NCI-H345 (cell line): ENCODE measurements at regions not wholly inside any gene's neighbourhood (a gene's known extent, or its start where the extent isn't known, plus 50 kb on each side); places are given as distances from the start of the nearest gene placed in this dataset.
"Not testable (repeated sequence)": the region's sequence is repeated elsewhere in the genome, so short reads cannot be mapped to it uniquely, and the experiment has no call there.

Source experiments
- DNase-seq: peaks from one replicate; lab custom pipeline; 2025; lab: John Stamatoyannopoulos, UW

DNA sequence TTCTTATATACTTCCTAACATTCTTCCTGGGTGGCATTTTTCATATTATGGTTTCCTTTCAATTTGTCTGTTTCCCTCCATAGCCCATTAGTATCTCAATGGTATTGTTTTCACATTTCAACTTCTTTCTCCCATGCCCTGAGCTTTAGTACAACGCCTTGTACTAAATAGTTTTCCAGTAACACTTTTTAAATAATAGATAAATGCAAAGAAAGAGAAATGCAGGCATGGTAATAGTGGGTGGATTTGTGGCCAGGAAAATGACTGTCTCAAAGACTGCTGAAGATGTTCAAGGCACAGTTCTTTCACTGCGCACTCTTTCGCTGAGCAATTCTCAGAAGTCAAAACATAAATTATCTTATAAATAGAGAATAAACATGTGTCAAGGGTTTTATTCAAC is 145.1 kb downstream of the LCA5 start:
- DNase-seq, result no peak

DNA sequence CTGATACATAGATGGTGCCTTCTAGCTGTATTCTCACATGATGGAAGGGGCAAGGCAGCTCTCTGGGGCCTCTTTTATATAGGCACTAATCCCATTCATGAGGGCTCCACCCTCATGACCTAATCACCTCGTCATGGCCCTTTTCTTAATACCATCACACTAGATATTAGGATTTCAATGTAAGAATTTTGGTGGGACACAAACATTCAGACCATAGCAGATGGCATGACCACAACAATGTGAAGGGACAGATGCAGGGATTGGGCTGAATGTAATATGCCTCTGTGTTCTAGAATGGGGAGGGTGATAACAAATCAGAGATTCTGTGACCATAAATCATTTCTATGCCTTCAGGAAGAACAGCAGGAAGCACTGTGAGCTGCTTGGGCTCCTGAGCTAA is 145.8 kb downstream of the LCA5 start:
- no peak for DNase-seq

DNA sequence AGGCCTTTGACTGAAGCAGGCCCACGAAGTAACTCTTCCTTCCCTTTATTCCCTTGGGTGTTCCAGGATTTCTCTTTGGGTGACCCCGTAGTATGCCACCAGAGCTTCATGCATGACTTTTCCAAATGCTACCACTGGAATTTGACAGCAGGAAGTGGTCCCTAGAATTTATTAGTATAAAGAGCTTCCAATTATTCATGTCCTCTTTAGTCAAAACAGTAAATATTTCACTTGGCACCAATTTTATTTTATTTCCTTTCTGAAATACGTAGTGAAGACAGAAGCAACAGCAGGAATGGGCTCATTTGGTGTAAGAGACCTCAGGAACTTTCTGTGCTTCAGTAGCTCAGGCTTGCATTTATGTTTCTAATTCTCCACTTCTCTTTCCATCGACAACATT is 151.3 kb downstream of the LCA5 start:
- DNase-seq, result no peak

DNA sequence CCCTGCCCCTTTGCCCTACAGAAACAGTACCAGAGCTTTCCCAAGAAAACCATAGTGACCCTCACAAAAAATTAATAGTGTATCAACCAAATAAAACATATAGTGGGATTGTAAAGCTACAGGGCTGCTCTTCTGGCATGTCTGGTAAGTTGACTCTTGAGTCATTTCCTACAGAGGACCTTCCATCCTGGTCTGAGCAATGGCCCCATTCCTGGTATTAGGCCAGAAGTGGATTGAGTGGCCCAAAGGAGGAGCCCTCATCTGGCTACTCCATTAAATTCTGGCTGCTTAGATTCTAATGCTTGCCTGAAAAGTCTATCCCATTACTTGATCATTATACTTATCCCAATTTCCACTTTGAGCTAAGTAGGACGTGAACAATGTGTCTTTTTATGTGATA is 150.9 kb upstream of the HMGN3 start:
- no peak for DNase-seq

GRCh38 chr6:79384845-79385244 is 150.4 kb upstream of the HMGN3 start:
- DNase-seq, result peak; percentile 67

DNA sequence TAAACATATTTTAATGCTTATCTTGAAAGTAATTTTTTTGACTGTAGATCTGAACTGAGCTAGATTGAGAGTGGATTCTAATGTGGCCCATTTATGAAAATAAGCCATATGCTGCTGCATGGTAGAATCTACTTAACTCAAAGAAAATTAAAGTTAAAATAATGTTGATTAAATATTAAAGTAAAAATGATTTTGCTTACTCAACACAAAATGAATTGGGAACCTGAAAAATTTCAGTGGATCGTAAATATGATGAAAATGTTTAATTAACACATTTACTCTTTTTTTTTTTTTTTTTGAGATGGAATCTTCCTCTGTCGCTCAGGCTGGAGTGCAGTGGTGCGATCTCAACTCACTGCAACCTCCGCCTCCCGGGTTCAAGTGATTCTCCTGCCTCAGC is 144.5 kb upstream of the HMGN3 start:
- DNase-seq, result no peak

DNA sequence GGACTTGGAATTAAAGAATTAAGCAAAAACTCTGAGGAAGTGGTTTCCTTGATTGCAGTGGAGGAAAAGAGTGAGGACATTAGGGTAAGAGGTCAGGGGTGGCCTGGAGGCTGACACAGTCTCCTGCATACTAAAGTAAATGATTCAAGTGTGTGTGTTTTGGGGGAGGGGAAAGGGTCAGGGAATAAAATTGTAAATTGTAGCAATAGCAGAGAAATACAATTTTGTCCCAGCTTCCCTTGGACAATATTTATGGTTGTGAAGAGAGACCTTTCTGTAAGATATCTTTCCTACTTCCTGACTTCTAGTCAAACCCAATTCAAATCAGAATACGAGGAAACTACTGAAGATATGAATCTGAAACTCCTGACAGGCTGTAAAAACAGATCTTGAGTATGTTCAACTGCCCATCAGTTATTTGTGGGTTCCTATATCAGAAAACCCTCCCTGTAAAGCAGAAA is 143.4 kb upstream of the HMGN3 start:
- DNase-seq, result no peak

DNA sequence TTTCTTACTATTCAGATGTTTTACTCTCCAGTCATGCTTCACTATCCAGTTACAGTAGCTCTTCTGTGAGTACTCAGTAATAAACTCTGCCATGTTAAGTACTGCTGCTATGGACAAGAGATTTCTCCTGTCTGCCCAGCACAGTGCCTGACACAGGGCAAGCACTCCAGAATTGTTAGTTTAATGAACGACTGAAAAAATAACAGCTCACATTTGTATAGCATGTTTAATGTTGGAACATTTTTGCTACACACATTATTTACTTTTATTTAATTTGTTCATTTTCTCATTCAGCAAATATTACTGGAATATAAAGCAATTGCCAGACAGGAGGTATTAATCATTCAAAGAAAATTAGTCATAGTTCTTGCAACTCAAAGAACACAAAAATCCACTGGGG is 142.6 kb upstream of the HMGN3 start:
- DNase-seq, result no peak

DNA sequence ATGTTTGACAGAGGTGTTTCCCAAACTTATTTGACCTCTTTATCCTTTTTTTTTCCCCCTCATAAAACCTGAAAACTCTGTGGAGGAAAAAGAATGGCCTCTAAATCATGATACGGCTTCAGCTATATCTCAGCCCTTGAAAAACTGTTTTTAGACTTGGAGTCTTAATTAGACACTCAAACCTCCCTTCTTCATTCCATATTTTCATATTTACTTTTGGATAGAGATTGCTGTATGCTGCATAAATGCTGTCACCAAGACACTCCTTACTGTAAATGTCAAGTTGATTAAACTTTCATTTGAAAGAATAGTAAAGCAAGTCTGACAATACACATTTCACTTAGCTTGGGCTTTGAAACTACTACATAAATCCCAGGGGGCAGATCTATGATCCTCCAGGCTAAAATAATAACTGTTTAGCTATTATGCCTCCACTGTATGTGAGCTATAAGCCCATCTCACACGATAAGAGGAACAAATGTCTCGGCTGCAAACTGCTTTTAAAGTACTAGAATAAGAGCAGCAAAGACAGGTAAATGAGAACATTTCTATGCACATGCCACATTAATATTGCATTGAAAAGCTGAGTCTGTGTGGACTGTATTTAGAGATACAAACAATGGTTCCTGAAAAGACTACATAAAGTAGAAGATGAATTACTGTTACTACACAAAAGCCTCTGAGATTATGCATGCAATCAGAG is 141.3 kb upstream of the HMGN3 start:
- DNase-seq, result no peak

- peak; percentile 4 for DNase-seq
Measured at GRCh38 chr6:79374308-79374707, 139.8 kb upstream of the HMGN3 start.

DNA sequence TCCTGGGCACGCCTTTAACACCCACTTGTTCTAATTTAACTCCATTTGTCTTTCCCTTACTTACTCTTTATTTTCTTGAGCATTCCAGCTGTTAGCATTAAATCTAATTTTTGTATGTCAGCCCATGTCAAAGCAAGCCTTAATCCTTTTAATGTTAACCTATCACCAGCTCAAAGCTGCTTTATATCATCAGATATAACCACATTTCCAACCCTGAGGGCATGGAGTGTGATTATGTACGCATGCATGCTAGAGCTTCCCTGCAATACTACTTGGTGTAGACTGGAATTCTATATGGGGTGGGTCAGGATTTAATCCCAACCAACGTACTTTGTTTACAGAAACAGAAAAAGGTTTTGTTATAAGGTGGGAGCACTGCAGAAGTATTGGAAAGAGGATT is 139.4 kb upstream of the HMGN3 start:
- peak; percentile 4 for DNase-seq

GRCh38 chr6:79373246-79373645 is 138.8 kb upstream of the HMGN3 start:
- DNase-seq, result peak; percentile 39

GRCh38 chr6:79372757-79373156 is 138.3 kb upstream of the HMGN3 start:
- no peak for DNase-seq

DNA sequence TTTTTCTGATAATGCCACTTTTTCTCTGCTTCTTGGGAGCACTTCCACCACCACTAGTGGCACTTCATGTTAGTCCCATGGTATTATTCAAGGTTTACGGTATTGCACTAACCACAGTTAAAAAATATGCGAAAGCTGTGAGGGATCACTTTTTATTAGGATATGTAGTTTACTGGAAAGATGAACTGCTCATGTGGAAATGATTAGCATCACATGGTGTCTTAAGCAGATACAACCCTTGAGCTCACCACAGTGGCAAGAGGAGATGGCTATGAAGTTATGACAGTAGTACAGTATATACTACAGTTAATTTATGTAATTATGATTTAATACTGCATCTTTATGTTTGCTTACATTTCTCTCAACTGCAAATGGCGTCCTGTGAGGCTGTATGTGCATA is 134.5 kb upstream of the HMGN3 start:
- no peak for DNase-seq

DNA sequence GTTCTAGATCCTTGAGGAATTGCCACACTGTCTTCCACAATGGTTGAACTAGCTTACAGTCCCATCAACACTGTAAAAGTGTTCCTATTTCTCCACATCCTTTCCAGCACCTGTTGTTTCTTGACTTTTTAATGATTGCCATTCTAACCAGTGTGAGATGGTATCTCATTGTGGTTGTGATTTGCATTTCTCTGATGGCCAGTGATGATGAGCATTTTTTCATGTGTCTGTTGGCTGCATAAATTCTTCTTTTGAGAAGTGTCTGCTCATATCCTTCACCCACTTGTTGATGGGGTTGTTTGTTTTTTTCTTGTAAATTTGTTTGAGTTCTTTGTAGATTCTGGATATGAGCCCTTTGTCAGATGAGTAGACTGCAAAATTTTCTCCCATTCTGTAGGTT is 129.0 kb upstream of the HMGN3 start:
- DNase-seq, result not testable (repeated sequence)

DNA sequence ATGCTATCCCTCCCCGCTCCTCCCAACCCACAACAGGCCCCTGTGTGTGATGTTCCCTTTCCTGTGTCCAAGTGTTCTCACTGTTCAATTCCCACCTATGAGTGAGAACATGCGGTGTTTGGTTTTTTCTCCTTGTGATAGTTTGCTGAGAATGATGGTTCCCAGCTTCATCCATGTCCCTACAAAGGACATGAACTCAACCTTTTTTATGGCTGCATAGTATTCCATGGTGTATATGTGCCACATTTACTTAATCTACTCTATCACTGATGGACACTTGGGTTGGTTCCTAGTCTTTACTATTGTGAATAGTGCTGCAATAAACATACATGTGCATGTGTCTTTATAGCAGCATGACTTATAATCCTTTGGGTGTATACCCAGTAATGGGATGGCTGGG is 126.6 kb upstream of the HMGN3 start:
- not testable (repeated sequence) for DNase-seq

- DNase-seq, result no peak
Measured at GRCh38 chr6:79353226-79353625, 118.7 kb upstream of the HMGN3 start.

DNA sequence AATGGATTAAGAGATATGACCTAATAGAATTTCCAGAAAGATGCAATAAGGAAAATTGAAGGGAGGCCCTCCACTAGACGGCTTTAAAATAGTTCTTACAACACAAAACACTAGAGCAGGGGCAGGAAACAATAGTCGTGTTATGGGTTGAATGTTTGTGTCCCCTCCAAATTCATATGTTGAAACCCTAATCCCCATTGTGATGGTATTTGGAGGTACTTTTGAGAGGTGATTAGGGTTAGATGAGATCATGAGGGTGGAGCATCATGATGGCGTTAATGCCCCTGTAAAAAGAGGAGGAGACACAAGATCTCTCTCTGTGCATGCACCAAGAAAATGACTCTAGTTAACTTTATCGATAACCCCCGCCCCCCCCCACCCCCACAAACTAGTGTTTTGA is 104.0 kb upstream of the HMGN3 start:
- DNase-seq, result no peak

- no peak for DNase-seq
Measured at GRCh38 chr6:79335133-79335674, 100.7 kb upstream of the HMGN3 start.

DNA sequence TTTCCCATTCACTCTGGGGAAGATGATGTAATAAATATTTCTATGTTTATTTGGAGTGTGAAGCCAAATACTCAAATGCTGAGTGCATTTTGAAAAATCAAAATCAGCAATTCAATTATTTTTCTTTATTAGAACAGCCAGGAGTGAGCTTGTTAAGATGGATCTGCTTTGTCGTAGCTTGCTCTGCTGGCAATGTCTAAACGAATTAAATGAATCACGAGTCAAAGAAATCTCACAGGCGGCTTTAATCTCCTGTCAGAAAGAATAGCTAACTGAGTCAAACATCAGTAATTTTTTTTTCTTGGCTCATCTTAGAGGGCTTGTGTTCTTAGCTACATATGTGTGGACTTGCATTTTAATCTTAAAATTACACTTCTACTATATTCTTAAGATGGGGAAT is 100.2 kb upstream of the HMGN3 start:
- DNase-seq, result no peak

DNA sequence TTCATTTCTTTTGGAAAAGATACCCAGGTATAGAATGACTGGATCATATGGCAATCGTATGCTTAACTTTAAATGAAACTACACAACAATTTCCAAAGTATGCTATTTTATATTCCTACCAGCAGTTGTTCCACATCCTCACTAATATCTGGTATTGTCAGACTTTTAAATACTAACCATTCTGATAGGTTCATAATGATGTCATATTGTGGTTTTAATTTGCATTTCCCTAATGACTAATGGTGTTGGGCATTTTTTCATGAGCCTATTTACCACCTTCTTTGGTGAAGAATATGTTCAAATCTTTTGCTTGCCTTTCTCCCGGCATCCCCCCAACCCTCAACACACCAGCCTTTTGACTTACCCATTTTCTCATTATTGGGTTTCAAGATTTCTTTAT is 96.2 kb upstream of the HMGN3 start:
- no peak for DNase-seq

DNA sequence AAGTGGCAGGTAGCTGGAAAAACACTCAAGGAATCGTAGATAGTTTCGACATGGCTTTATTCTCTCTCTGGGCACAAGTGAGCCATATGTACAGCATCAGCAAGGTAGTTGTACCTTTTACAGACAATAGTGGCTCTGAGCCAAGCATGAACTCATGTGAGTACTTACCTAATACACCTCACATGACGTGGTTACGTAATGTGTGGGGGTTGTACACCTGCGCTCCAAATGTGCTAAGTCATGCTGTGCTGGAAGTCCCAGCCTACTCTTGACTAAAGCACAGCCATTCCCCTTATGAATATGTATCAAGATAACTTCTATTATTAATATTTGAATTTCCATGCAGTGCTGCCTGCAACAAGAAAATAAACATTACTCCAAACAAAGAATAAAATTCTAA is 78.8 kb upstream of the HMGN3 start:
- DNase-seq, result peak; percentile 36

DNA sequence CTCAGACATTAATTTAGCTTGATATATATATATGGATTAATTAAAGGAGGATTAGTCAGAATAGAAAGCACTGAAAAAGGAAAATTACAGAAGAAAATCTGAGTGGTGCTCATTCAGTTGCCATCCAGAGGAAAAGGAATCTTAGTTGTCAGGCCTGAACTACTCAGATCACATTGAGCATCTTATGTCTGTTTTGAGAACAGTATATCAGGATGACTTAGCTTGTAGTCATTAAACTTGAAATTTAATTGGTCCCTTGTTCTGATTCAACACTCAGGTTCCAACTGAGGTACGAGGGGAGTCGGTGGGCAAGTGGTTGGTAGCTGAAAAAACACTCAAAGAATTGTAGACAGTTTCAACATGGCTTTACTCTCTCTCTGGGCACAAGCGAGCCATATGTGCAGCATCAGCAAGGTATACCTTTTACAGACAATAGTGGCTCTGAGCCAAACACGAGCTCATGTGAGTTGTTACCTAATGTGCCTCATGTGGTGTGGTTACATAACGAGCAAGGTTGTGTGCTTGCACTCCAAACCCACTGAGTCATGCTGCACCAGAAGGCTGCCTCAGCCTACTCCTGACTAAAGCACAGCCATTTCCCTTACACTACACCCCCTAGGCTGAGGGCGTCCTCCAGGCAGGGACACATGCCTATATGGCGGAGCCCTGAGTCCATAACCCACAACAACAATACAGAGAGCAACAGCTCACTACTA is 73.0 kb upstream of the HMGN3 start:
- peak; percentile 42 for DNase-seq

DNA sequence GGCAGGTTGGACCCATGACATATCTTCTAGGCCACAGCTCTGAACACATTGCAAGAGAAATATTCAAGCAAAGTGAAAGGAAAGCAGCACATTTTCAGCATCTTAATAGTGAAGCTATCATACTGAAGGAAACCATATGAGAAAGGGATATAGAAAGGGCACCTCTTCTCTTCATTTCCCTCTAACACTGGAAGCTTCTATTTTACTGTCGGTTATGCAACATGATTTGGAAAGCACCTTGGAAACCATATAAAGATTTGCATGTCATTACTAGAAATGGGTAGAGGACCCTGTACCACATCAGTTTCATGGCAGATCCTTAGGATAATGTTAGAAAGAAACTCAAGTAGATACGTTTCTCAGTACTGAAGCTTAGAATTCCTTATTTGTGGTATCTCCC is 70.5 kb upstream of the HMGN3 start:
- no peak for DNase-seq
